SK-N-SH (cell line): ENCODE measurements at regions not wholly inside any gene's neighbourhood (a gene's known extent, or its start where the extent isn't known, plus 50 kb on each side); places are given as distances from the start of the nearest gene placed in this dataset.

ENCODE experiments used
- CTCF ChIA-PET: fragments of 300-600, 350-600 bp; formaldehyde crosslinking; extraction: SDS; loops from one replicate; lab custom pipeline; 2021; lab: Yijun Ruan, JAX
- POLR2A ChIA-PET: fragments of 350-600 bp; sonication (Branson Sonifier 250); formaldehyde crosslinking; extraction: SDS; loops from one replicate; lab custom pipeline; 2020; ENCODE audit warnings: antibody characterized with exemption, inconsistent platforms; lab: Yijun Ruan, JAX
- DNase-seq: peaks from one replicate; pipeline ENCODE4 v3.0.0; 2012
- H2AFZ ChIP-seq: fragments of 200-600 bp; sonication (generic); 2 replicates; pipeline ENCODE4 v1.8.1; 2016; ENCODE audit warnings: antibody characterized with exemption, mild to moderate bottlenecking, low read depth
- H3F3A ChIP-seq: fragments of 200-600 bp; sonication (generic); replicated peaks from 2 replicates; pipeline ENCODE3; 2016; ENCODE audit warnings: antibody characterized with exemption, mild to moderate bottlenecking; ENCODE audit not compliant: insufficient read depth
- H3K27ac ChIP-seq, 2 experiments: fragments of 200-500 bp in 1 of 2; fragments of 200-600 bp in 1 of 2; sonication (Bioruptor generic) in 1 of 2; sonication (generic), shearing (Covaris generic) in 1 of 2; 2 replicates each; pipeline versions ENCODE4 v1.5.1 to v1.6.1; 2014 to 2016; ENCODE audit warnings: low read depth in 2 of 2, inconsistent platforms in 1 of 2, low read length in 1 of 2, mild to moderate bottlenecking in 1 of 2, mixed read lengths in 1 of 2
- H3K27me3 ChIP-seq: fragments of 200-600 bp; sonication (generic), shearing (Covaris generic); 2 replicates; pipeline ENCODE4 v1.6.1; 2016; ENCODE audit warnings: mixed run types; ENCODE audit not compliant: insufficient read depth
- H3K36me3 ChIP-seq, 2 experiments: fragments of 200-500 bp in 1 of 2; fragments of 200-600 bp in 1 of 2; sonication (Bioruptor generic) in 1 of 2; sonication (generic) in 1 of 2; replicated peaks in 1 of 2; 2 replicates each; pipeline versions ENCODE3 to v1.5.1; 2014 to 2016; ENCODE audit warnings: low read length in 1 of 2, mild to moderate bottlenecking in 1 of 2; ENCODE audit not compliant: insufficient read depth in 2 of 2, control insufficient read depth in 1 of 2
- H3K4me1 ChIP-seq, 2 experiments: fragments of 200-500 bp in 1 of 2; fragments of 200-600 bp in 1 of 2; sonication (Bioruptor generic) in 1 of 2; sonication (generic), shearing (Covaris generic) in 1 of 2; 2 replicates each; pipeline versions ENCODE4 v1.5.1 to v1.6.1; 2014 to 2016; ENCODE audit warnings: low read depth in 1 of 2, low read length in 1 of 2, mixed run types in 1 of 2; ENCODE audit not compliant: insufficient read depth in 2 of 2, control insufficient read depth in 1 of 2
- H3K4me2 ChIP-seq: fragments of 200-600 bp; sonication (generic), shearing (Covaris generic); 2 replicates; pipeline ENCODE4 v1.6.1; 2017; ENCODE audit warnings: mixed run types
- H3K4me3 ChIP-seq, 2 experiments: fragments of 200-500 bp in 1 of 2; fragments of 200-600 bp in 1 of 2; sonication (Bioruptor generic) in 1 of 2; sonication (generic), shearing (Covaris generic) in 1 of 2; 2 replicates each; pipeline versions ENCODE4 v1.5.1 to v1.8.1; 2014 to 2016; ENCODE audit warnings: low read depth in 2 of 2, inconsistent platforms in 1 of 2, low read length in 1 of 2, mild to moderate bottlenecking in 1 of 2, mixed read lengths in 1 of 2, moderate library complexity in 1 of 2
- H3K79me2 ChIP-seq: fragments of 200-600 bp; sonication (generic); 2 replicates; pipeline ENCODE4 v1.8.1; 2017; ENCODE audit warnings: mild to moderate bottlenecking; ENCODE audit not compliant: insufficient read depth
- H3K9ac ChIP-seq: fragments of 200-600 bp; sonication (generic); 2 replicates; pipeline ENCODE4 v1.6.1; 2017; ENCODE audit warnings: mixed run types
- H3K9me2 ChIP-seq: fragments of 200-600 bp; sonication (generic); 2 replicates; pipeline ENCODE4 v1.6.1; 2017; ENCODE audit warnings: mixed run types
- H3K9me3 ChIP-seq: fragments of 200-600 bp; sonication (generic); 2 replicates; pipeline ENCODE4 v1.6.1; 2017; ENCODE audit warnings: mixed run types, mild to moderate bottlenecking, moderate library complexity
- H4K20me1 ChIP-seq: fragments of 200-600 bp; sonication (generic); 2 replicates; pipeline ENCODE4 v1.6.1; 2017; ENCODE audit warnings: mild to moderate bottlenecking, mixed run types; ENCODE audit not compliant: insufficient read depth
- FOSL2 ChIP-seq: IDR thresholded peaks from 2 replicates; pipeline ENCODE4 v1.4.0; 2012; ENCODE audit warnings: low read depth, mild to moderate bottlenecking, moderate library complexity, borderline replicate concordance
- GATA2 ChIP-seq: sonication (generic); formaldehyde crosslinking; IDR thresholded peaks from 2 replicates; pipeline ENCODE4 v1.5.0; 2020; ENCODE audit warnings: mild to moderate bottlenecking, missing genetic modification reagents
- JUND ChIP-seq: IDR thresholded peaks from 2 replicates; pipeline ENCODE4 v1.4.0; 2012
- SIN3A ChIP-seq: IDR thresholded peaks from 2 replicates; pipeline ENCODE4 v1.6.1; 2012; ENCODE audit warnings: low read depth, mild to moderate bottlenecking, low read length, moderate library complexity, borderline replicate concordance
- SMC3 ChIP-seq: IDR thresholded peaks from 2 replicates; pipeline ENCODE4 v1.6.1; 2012; ENCODE audit warnings: low read depth, low read length, improper control_type of control experiment
- WGBS: methylation state at CpG from one replicate; pipeline ENCODE4 v1.1.6; 2017; ENCODE audit warnings: low lambda C conversion rate; 5-methylcytosine and 5-hydroxymethylcytosine counted together
- TF ChIP-seq, protein P1 (sequence below): IDR thresholded peaks from 2 replicates; pipeline ENCODE4 v1.4.0; 2012; ENCODE audit warnings: low read depth
- TF ChIP-seq, protein P2 (sequence below): IDR thresholded peaks from 2 replicates; pipeline ENCODE4; 2012
- TF ChIP-seq, protein P3 (sequence below): IDR thresholded peaks from 2 replicates; pipeline ENCODE4 v1.4.0; 2012; ENCODE audit warnings: low read depth, borderline replicate concordance
- TF ChIP-seq, protein P4 (sequence below): IDR thresholded peaks from 2 replicates; pipeline ENCODE4 v1.4.0; 2012; ENCODE audit warnings: low read depth, borderline replicate concordance

DNA sequence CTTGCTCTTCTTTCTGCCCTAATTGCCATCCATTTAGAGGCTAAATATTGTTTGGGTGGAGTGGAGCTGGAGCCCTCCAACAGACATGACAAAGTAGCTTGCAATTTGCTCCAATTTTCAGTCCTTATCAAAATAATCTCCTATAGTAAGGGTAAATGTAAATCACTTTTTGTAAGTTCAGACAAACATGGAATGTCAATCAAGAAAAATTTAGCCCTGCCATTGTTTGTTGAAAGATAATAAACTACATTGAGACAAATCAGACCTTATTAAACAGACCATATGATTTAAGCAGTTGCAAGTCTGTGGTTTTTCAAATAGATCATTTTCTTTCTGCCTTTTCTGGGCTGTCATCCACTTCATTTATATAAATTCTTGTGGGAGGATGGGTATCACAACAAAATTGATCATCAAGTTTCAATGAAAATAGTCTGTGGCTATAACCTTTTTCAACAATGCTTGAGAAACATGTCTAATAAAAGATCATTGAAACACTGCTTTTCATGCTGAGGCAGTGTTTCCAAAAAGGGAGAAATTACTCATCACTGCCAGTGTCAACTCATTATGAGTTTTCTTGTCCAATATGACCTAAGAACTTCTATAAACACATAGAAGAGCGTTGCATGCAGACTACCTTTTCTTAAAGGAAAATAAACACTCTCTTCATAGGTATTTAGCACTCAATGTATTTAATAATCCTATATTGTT lies 1152.0 kb upstream of the B3GALT2 start:
- H4K20me1 ChIP-seq: no peaks in the 10 kb centered on the region
- TF ChIP-seq SIN3A (no peak), GATA2 (CRISPR knock-in tag) (0 out of 2 replicates have a peak, but pooled peaks have one; percentile 19)
- TF ChIP-seq, protein P1, sequence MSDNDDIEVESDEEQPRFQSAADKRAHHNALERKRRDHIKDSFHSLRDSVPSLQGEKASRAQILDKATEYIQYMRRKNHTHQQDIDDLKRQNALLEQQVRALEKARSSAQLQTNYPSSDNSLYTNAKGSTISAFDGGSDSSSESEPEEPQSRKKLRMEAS: no peak
- TF ChIP-seq, protein P2, sequence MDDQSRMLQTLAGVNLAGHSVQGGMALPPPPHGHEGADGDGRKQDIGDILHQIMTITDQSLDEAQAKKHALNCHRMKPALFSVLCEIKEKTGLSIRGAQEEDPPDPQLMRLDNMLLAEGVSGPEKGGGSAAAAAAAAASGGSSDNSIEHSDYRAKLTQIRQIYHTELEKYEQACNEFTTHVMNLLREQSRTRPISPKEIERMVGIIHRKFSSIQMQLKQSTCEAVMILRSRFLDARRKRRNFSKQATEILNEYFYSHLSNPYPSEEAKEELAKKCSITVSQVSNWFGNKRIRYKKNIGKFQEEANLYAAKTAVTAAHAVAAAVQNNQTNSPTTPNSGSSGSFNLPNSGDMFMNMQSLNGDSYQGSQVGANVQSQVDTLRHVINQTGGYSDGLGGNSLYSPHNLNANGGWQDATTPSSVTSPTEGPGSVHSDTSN: no peak
- H3K9me2 ChIP-seq: no peaks in the 10 kb centered on the region
- H3K27ac ChIP-seq: peak overlapping the region in 1 of 2 experiments; percentile 69; a peak in 1 of 4 replicates
- ChIA-PET CTCF (interaction anchor here (1.7 kb wide), 1 partner anchor 10 kb away, joined by 3 read pairs; no protein-coding TSS in a partner anchor), POLR2A (no interaction called here)
- H2AFZ ChIP-seq: no peak overlapping the region
- WGBS: 4% methylated on average over 1 of the region's 1 CpG
- no peaks in the 10 kb centered on the region for H3K27me3 ChIP-seq
- H3K36me3 ChIP-seq: no peaks in the 10 kb centered on the region
- H3K4me3 ChIP-seq: no peak overlapping the region
- H3K4me1 ChIP-seq: peaks cover 0 to 3% of the 10 kb centered on the region in 2 experiments; a peak in 1 of 4 replicates
- H3K4me2 ChIP-seq: no peak overlapping the region
- no peaks in the 10 kb centered on the region for H3K9me3 ChIP-seq
- no peaks in the 10 kb centered on the region for H3F3A ChIP-seq
- no peak for DNase-seq
- H3K9ac ChIP-seq: no peak overlapping the region
- H3K79me2 ChIP-seq: no peaks in the 10 kb centered on the region

DNA sequence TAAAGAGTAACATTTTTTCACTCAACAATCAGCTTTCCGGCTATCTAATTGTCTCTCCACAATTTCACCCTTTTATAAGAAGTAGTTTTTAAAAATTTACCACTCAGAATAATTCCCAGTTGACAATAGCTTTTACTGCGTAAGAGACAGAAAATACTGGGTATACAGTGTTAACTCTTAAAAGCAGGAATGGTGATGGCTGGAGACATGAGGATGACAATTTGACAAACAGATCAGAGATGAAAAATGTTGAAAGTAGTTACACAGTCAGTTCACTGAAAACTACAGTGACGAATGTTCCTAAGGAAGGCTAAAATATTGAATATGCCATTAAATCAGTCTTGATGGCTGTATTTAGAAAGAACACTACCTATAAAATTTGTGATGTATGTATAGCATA lies 1146.8 kb upstream of the B3GALT2 start:
- Histone ChIP-seq H3K4me2 (no peak overlapping the region), H3K9ac (no peak overlapping the region), H3K4me3 (no peak overlapping the region)
- TF ChIP-seq SMC3: no peak
- TF ChIP-seq, protein P3, sequence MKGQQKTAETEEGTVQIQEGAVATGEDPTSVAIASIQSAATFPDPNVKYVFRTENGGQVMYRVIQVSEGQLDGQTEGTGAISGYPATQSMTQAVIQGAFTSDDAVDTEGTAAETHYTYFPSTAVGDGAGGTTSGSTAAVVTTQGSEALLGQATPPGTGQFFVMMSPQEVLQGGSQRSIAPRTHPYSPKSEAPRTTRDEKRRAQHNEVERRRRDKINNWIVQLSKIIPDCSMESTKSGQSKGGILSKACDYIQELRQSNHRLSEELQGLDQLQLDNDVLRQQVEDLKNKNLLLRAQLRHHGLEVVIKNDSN: no peak
- TF ChIP-seq JUND: no peak
- TF ChIP-seq, all 33 proteins: peak for 0
- ChIA-PET POLR2A (no interaction called here), CTCF (no interaction called here)
- H3K27me3 ChIP-seq: no peaks in the 10 kb centered on the region
- no peaks in the 10 kb centered on the region for H3K79me2 ChIP-seq
- DNase-seq: no peak
- H3F3A ChIP-seq: no peaks in the 10 kb centered on the region
- H3K9me2 ChIP-seq: no peaks in the 10 kb centered on the region
- H3K36me3 ChIP-seq: no peaks in the 10 kb centered on the region
- peaks cover 0 to 3% of the 10 kb centered on the region in 2 experiments; a peak in 1 of 4 replicates for H3K4me1 ChIP-seq
- no peaks in the 10 kb centered on the region for H3K9me3 ChIP-seq
- no peaks in the 10 kb centered on the region for H4K20me1 ChIP-seq
- H3K27ac ChIP-seq: no peak overlapping the region
- no peak overlapping the region for H2AFZ ChIP-seq
- WGBS: 23% methylated on average over 3 of the region's 3 CpGs

DNA sequence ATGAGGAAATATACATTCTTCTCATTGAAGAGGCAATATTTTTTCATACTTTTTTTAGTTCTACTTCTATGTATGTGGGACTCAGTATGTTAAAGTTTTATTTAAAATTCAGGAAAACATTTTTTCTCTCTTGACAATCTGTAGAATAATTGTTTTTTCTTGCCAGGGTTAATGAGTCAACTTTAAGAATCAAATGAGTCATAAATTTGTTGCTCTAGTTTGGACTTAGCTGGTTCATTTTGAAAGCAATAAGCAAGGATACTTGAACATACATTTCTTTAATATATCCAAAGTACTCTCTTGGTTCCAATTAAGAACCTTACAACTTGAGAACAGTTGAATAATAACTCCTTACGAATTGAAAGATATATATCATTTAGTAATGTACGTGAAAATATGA lies 1145.3 kb upstream of the B3GALT2 start:
- Histone ChIP-seq H3K79me2 (no peaks in the 10 kb centered on the region), H3K4me2 (no peak overlapping the region), H3F3A (no peaks in the 10 kb centered on the region), H3K9ac (no peak overlapping the region), H3K9me2 (no peaks in the 10 kb centered on the region), H3K9me3 (no peaks in the 10 kb centered on the region), H3K27me3 (no peaks in the 10 kb centered on the region), H3K4me1 (no peaks in the 10 kb centered on the region; a peak in 1 of 4 replicates), H4K20me1 (no peaks in the 10 kb centered on the region), H3K36me3 (no peaks in the 10 kb centered on the region), H3K4me3 (no peak overlapping the region), H3K27ac (no peak overlapping the region), H2AFZ (no peak overlapping the region)
- 11% methylated on average over 2 of the region's 2 CpGs for WGBS
- POLR2A ChIA-PET: no interaction called here
- TF ChIP-seq, protein P4, sequence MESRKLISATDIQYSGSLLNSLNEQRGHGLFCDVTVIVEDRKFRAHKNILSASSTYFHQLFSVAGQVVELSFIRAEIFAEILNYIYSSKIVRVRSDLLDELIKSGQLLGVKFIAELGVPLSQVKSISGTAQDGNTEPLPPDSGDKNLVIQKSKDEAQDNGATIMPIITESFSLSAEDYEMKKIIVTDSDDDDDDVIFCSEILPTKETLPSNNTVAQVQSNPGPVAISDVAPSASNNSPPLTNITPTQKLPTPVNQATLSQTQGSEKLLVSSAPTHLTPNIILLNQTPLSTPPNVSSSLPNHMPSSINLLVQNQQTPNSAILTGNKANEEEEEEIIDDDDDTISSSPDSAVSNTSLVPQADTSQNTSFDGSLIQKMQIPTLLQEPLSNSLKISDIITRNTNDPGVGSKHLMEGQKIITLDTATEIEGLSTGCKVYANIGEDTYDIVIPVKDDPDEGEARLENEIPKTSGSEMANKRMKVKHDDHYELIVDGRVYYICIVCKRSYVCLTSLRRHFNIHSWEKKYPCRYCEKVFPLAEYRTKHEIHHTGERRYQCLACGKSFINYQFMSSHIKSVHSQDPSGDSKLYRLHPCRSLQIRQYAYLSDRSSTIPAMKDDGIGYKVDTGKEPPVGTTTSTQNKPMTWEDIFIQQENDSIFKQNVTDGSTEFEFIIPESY: no peak
- TF ChIP-seq FOSL2: peak; percentile 39; the same call in 1 of the 2 replicates
- DNase-seq: no peak
- CTCF ChIA-PET: no interaction called here
